ENCODE measurements at regions not wholly inside any gene's neighbourhood (a gene's known extent, or its start where the extent isn't known, plus 50 kb on each side); places are given as distances from the start of the nearest gene placed in this dataset.

GRCh38 chr2:53452400-53452799 is 315.2 kb upstream of the CHAC2 start:
- TF ChIP-seq CTCF (IDR thresholded peaks at IDR 0.05 in 4 of 5, conservative IDR thresholded peaks at IDR 0.05 in 1 of 5) (no peak), POLR2A (IDR thresholded peaks at IDR 0.05) (no peak)

Data from gastrocnemius medialis (tissue), 4 donors.